ENCODE measurements at regions not wholly inside any gene's neighbourhood (a gene's known extent, or its start where the extent isn't known, plus 50 kb on each side); places are given as distances from the start of the nearest gene placed in this dataset.

- DNase-seq (ENCODE audit: low spot score) (peak; percentile 60), FAIRE-seq (peak; percentile 87)
These were observed 192.8 kb downstream of the LY86 start for GRCh38 chr6:6781172-6781872.

GRCh38 chr6:6781873-6782227 lies 193.3 kb downstream of the LY86 start:
- DNase-seq (ENCODE audit: low spot score) (no peak), FAIRE-seq (no peak)

GRCh38 chr6:6783721-6784120 lies 195.2 kb downstream of the LY86 start:
- no peak for FAIRE-seq
- no peak for DNase-seq (ENCODE audit: low spot score)

- DNase-seq (ENCODE audit: low spot score) (no peak), FAIRE-seq (no peak)
These were observed 196.1 kb downstream of the LY86 start for GRCh38 chr6:6784514-6785162.

GRCh38 chr6:6785163-6785521 lies 196.6 kb downstream of the LY86 start:
- FAIRE-seq (no peak), DNase-seq (ENCODE audit: low spot score) (no peak)

- DNase-seq (ENCODE audit: low spot score), result no peak
- no peak for FAIRE-seq
These were observed 200.0 kb downstream of the LY86 start for GRCh38 chr6:6788394-6789032.

- FAIRE-seq (no peak), DNase-seq (ENCODE audit: low spot score) (no peak)
These were observed 201.9 kb downstream of the LY86 start for GRCh38 chr6:6790393-6790792.

GRCh38 chr6:6790891-6791290 lies 202.4 kb downstream of the LY86 start:
- peak; percentile 88 for DNase-seq (ENCODE audit: low spot score)
- FAIRE-seq, result peak; percentile 89

GRCh38 chr6:6793388-6794250 lies 205.1 kb downstream of the LY86 start:
- DNase-seq (ENCODE audit: low spot score) (no peak), FAIRE-seq (no peak)

- no peak for FAIRE-seq
These were observed 206.9 kb downstream of the LY86 start for GRCh38 chr6:6795393-6795792.

GRCh38 chr6:6796818-6797217 lies 208.3 kb downstream of the LY86 start:
- no peak for FAIRE-seq

More at GRCh38 chr6:6795393-6795792, 206.9 kb downstream of the LY86 start:
- no peak for DNase-seq (ENCODE audit: low spot score)

GRCh38 chr6:6798448-6798860 lies 209.9 kb downstream of the LY86 start:
- FAIRE-seq, result no peak
- no peak for DNase-seq (ENCODE audit: low spot score)

More at GRCh38 chr6:6796818-6797217, 208.3 kb downstream of the LY86 start:
- no peak for DNase-seq (ENCODE audit: low spot score)

GRCh38 chr6:6801005-6801335 lies 212.4 kb downstream of the LY86 start:
- DNase-seq (ENCODE audit: low spot score) (no peak), FAIRE-seq (no peak)

GRCh38 chr6:6801635-6802218 lies 213.2 kb downstream of the LY86 start:
- FAIRE-seq, result no peak
- DNase-seq (ENCODE audit: low spot score), result no peak

- FAIRE-seq (no peak), DNase-seq (ENCODE audit: low spot score) (no peak)
These were observed 214.9 kb downstream of the LY86 start for GRCh38 chr6:6803180-6803977.

- FAIRE-seq, result no peak
- no peak for DNase-seq (ENCODE audit: low spot score)
These were observed 216.5 kb downstream of the LY86 start for GRCh38 chr6:6804843-6805615.

GRCh38 chr6:6806844-6807518 lies 218.5 kb downstream of the LY86 start:
- FAIRE-seq, result no peak
- no peak for DNase-seq (ENCODE audit: low spot score)

GRCh38 chr6:6808343-6808742 lies 219.8 kb downstream of the LY86 start:
- FAIRE-seq (no peak), DNase-seq (ENCODE audit: low spot score) (no peak)

- FAIRE-seq, result no peak
- no peak for DNase-seq (ENCODE audit: low spot score)
These were observed 220.4 kb downstream of the LY86 start for GRCh38 chr6:6808915-6809314.

Measured in RCC 7860 (cell line).